Keratinocyte (primary cell): ENCODE measurements at regions not wholly inside any gene's neighbourhood (a gene's known extent, or its start where the extent isn't known, plus 50 kb on each side); places are given as distances from the start of the nearest gene placed in this dataset.

ENCODE experiments used
- DNase-seq: peaks from one replicate; pipeline ENCODE4 v3.0.0-alpha.2; 2011; ENCODE audit warnings: low read depth, missing footprints, low spot score
- FAIRE-seq: peaks from 2 replicates; lab custom pipeline; 2011; peaks lifted over from hg19 to GRCh38; lab: Jason Lieb, UNC
- H2AFZ ChIP-seq: 2 replicates; pipeline ENCODE4 v1.6.0; 2012; ENCODE audit warnings: low read length, control low read depth, inconsistent platforms; ENCODE audit not compliant: control insufficient read depth
- H3K27ac ChIP-seq: 2 replicates; pipeline ENCODE4 v1.5.1; 2011; ENCODE audit warnings: low read length; ENCODE audit not compliant: control insufficient read depth, insufficient read depth
- H3K27me3 ChIP-seq: 3 replicates; pipeline ENCODE4 v1.6.0; 2011; ENCODE audit warnings: low read length; ENCODE audit not compliant: control insufficient read depth, insufficient read depth; ENCODE audit errors: extremely low read depth
- H3K36me3 ChIP-seq, 2 experiments: 2 replicates in 1 of 2; 3 replicates in 1 of 2; pipeline ENCODE4 v1.5.1; 2011; ENCODE audit warnings: low read length in 2 of 2, mild to moderate bottlenecking in 1 of 2; ENCODE audit not compliant: control insufficient read depth in 2 of 2, insufficient read depth in 2 of 2; ENCODE audit errors: extremely low read depth in 1 of 2
- H3K4me1 ChIP-seq: 3 replicates; pipeline ENCODE4 v1.5.1; 2011; ENCODE audit warnings: low read length; ENCODE audit not compliant: control insufficient read depth, insufficient read depth; ENCODE audit errors: extremely low read depth
- H3K4me2 ChIP-seq: 3 replicates; pipeline ENCODE4 v1.6.0; 2011; ENCODE audit warnings: low read depth, low read length; ENCODE audit not compliant: control insufficient read depth, insufficient read depth; ENCODE audit errors: extremely low read depth
- H3K4me3 ChIP-seq, 3 experiments: fragments of 200-600 bp in 1 of 3; sonication (generic) in 1 of 3; 2 replicates in 2 of 3; 3 replicates in 1 of 3; pipeline ENCODE4 v1.5.1; 2011 to 2016; ENCODE audit warnings: low read length in 3 of 3, mild to moderate bottlenecking in 3 of 3, control low read depth in 2 of 3, inconsistent platforms in 1 of 3, low read depth in 1 of 3, mixed read lengths in 1 of 3, mixed run types in 1 of 3, moderate library complexity in 1 of 3; ENCODE audit not compliant: control insufficient read depth in 2 of 3, insufficient read depth in 2 of 3; ENCODE audit errors: extremely low read depth in 1 of 3
- H3K79me2 ChIP-seq: 2 replicates; pipeline ENCODE4 v1.6.0; 2012; ENCODE audit warnings: low read length; ENCODE audit not compliant: control insufficient read depth, insufficient read depth
- H3K9ac ChIP-seq: 3 replicates; pipeline ENCODE4 v1.6.0; 2011; ENCODE audit warnings: low read length; ENCODE audit not compliant: control insufficient read depth, insufficient read depth; ENCODE audit errors: extremely low read depth
- H3K9me1 ChIP-seq: 3 replicates; pipeline ENCODE4 v1.6.0; 2011; ENCODE audit warnings: low read length; ENCODE audit not compliant: control insufficient read depth, insufficient read depth; ENCODE audit errors: extremely low read depth
- H3K9me3 ChIP-seq: 2 replicates; pipeline ENCODE4 v1.5.1; 2012; ENCODE audit warnings: low read depth, low read length; ENCODE audit not compliant: control insufficient read depth
- H4K20me1 ChIP-seq: 3 replicates; pipeline ENCODE4 v1.6.0; 2011; ENCODE audit warnings: low read length; ENCODE audit not compliant: control insufficient read depth, insufficient read depth; ENCODE audit errors: extremely low read depth
- CTCF ChIP-seq, 3 experiments: IDR thresholded peaks in 1 of 3; conservative IDR thresholded peaks in 1 of 3; optimal IDR thresholded peaks in 1 of 3; 2 replicates in 2 of 3; 3 replicates in 1 of 3; pipeline versions ENCODE3 to v1.5.1; 2011; ENCODE audit warnings: low read length in 3 of 3, mild to moderate bottlenecking in 3 of 3, moderate library complexity in 2 of 3, control low read depth in 1 of 3, inconsistent platforms in 1 of 3; ENCODE audit not compliant: insufficient read depth in 2 of 3; ENCODE audit errors: extremely low read depth in 1 of 3
- EZH2 ChIP-seq: IDR thresholded peaks from one replicate; pipeline ENCODE4 v1.6.1; 2012; ENCODE audit warnings: inconsistent platforms, mild to moderate bottlenecking, low read length, moderate library complexity
- dilution Hi-C: fragments of 300-500 bp; cut with MboI; formaldehyde crosslinking; loops from one replicate; pipeline ENCODE4 v1.7.0; 2020; ENCODE audit warnings: low sequenced_read_pairs; ENCODE audit not compliant: extremely low pct_ligation_motif_present

DNA sequence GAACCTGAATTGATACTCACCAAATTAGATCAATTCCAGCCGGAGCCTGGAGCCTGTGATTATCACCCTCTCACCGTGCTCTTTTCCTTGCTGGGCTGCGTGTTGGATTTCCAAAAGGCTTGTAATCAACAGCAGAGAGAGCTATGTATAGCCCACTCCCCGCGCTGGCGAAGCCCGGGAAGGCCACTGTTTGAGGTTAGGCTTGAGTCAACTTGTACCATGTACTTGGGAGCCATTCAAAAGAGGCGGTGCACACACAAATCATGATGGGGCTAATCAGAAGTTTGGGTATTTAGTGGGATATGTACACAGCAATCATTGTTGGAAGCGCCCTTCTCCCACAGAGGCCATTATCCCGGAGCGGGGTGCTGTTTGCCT lies 151.6 kb downstream of the GLI2 start:
- dilution Hi-C loops, result no loop called here

DNA sequence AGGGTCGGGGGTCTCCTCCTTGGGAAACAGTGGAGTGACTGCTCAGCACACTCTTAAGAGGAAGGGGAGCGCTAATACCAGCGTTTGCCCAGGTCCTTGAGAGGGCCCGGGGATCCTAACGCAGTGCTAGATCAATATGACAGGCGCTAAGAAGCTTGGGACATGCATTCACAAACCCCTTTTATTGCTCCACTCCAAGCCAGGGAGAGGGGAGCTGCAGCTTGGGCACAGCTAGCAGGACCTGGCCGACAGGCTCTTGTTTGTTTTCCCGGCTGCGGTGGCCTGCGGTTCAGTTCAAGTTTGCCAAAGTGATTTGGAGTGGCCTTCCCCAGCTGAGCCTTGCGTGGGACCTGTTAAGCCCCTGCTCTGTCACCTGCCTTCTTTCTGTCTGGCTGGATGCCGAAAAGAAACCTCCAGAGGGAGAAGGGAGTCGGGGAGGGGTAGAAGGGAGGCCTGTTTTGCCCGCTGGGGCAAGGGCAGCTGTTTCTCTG lies 152.1 kb downstream of the GLI2 start:
- H4K20me1 ChIP-seq, result no peaks in the 10 kb centered on the region
- H3K27me3 ChIP-seq, result peaks cover 19% of the 10 kb centered on the region
- H3K4me3 ChIP-seq, result no peak overlapping the region
- H3K4me1 ChIP-seq, result no peaks in the 10 kb centered on the region
- dilution Hi-C loops, result no loop called here
- no peak overlapping the region for H3K27ac ChIP-seq
- H2AFZ ChIP-seq, result no peak overlapping the region
- no peaks in the 10 kb centered on the region for H3K9me1 ChIP-seq
- no peak for DNase-seq
- no peak overlapping the region for H3K4me2 ChIP-seq
- no peaks in the 10 kb centered on the region for H3K36me3 ChIP-seq
- no peak overlapping the region for H3K9ac ChIP-seq
- no peaks in the 10 kb centered on the region for H3K79me2 ChIP-seq
- H3K9me3 ChIP-seq, result no peaks in the 10 kb centered on the region
- FAIRE-seq, result no peak
- TF ChIP-seq CTCF (optimal IDR thresholded peaks at IDR 0.05 in 1 of 3, IDR thresholded peaks at IDR 0.05 in 1 of 3, conservative IDR thresholded peaks at IDR 0.05 in 1 of 3; ENCODE audit: extremely low read depth in 1 of 3, insufficient read depth in 2 of 3, low read length in 3 of 3) (no peak), EZH2 (no peak)

More for the DNA sequence above, 151.6 kb downstream of the GLI2 start:
- no peak for TF ChIP-seq EZH2
- TF ChIP-seq CTCF (optimal IDR thresholded peaks at IDR 0.05 in 1 of 3, IDR thresholded peaks at IDR 0.05 in 1 of 3, conservative IDR thresholded peaks at IDR 0.05 in 1 of 3; ENCODE audit: extremely low read depth in 1 of 3, insufficient read depth in 2 of 3, low read length in 3 of 3), result no peak
- Histone ChIP-seq H3K9me3 (no peaks in the 10 kb centered on the region), H3K9ac (no peak overlapping the region), H3K9me1 (no peaks in the 10 kb centered on the region), H3K4me2 (no peak overlapping the region), H2AFZ (no peak overlapping the region), H3K36me3 (no peaks in the 10 kb centered on the region), H4K20me1 (no peaks in the 10 kb centered on the region), H3K27me3 (peaks cover 23% of the 10 kb centered on the region), H3K27ac (no peak overlapping the region), H3K79me2 (no peaks in the 10 kb centered on the region), H3K4me3 (no peak overlapping the region), H3K4me1 (no peaks in the 10 kb centered on the region)
- FAIRE-seq (no peak), DNase-seq (no peak)
